ENCODE measurements at regions not wholly inside any gene's neighbourhood (a gene's known extent, or its start where the extent isn't known, plus 50 kb on each side); places are given as distances from the start of the nearest gene placed in this dataset.

DNA sequence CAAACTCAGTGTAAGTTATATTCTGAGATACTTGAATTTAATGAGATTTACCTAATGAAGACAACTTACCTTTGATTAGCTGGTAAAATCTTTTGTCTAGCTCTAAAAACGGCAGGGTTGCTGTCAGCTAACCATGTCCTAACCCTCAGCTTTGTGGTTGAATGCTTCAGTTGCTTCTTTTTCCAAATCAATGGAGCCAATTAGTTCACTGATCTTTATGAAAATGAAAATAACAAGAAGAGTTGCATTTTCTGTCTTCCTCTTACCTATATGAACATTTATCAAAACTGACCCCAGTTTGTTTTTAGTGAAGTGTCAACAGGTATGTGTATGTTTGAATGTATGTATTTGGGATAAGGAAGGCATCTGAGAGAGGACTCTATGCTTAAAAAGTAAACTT is 253.1 kb upstream of the MTPN start:
- DNase-seq (ENCODE audit: low read depth in 4 of 6, low spot score in 6 of 6) = no peak
- Histone ChIP-seq H3K4me1 (ENCODE audit: control insufficient read depth, insufficient read depth, low read length) (no peaks in the 10 kb centered on the region), H3K27ac (ENCODE audit: low read depth, low read length) (no peak overlapping the region), H3K27me3 (ENCODE audit: control insufficient read depth, insufficient read depth, low read length) (no peaks in the 10 kb centered on the region), H3K9me3 (ENCODE audit: control insufficient read depth, insufficient read depth, low read length) (no peaks in the 10 kb centered on the region), H3K36me3 (ENCODE audit: control insufficient read depth, insufficient read depth, low read length) (no peaks in the 10 kb centered on the region), H3K4me3 (ENCODE audit: low read depth, low read length) (no peak overlapping the region)
- WGBS (ENCODE audit: insufficient coverage) = no CpG with 5 or more reads among the region's 1 CpG

DNA sequence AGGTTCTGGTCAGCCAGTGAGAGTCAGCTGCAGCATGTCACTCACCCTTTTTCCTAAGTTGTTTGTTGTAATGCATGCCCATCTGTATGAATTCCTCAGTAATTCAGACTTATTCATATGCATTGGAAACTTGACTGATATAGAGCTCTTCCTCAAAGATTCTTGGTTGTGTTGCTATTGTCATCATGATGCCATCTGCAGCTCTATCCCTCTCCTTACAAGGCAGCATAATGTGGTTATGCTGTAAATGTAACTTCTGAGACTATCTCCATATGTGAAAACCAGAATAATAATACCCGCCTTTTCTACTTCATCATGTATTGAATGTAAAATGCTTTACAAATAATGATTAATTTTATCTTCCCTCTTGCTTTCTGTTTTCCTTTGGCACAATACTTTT is 252.6 kb upstream of the MTPN start:
- no peaks in the 10 kb centered on the region for H3K9me3 ChIP-seq (ENCODE audit: control insufficient read depth, insufficient read depth, low read length)
- no CpG with 5 or more reads among the region's 1 CpG for WGBS (ENCODE audit: insufficient coverage)
- no peaks in the 10 kb centered on the region for H3K27me3 ChIP-seq (ENCODE audit: control insufficient read depth, insufficient read depth, low read length)
- no peak overlapping the region for H3K27ac ChIP-seq (ENCODE audit: low read depth, low read length)
- peak in 1 of 6 donors; percentile 45 for DNase-seq (ENCODE audit: low read depth in 4 of 6, low spot score in 6 of 6)
- H3K4me3 ChIP-seq (ENCODE audit: low read depth, low read length) = no peak overlapping the region
- H3K36me3 ChIP-seq (ENCODE audit: control insufficient read depth, insufficient read depth, low read length) = no peaks in the 10 kb centered on the region
- H3K4me1 ChIP-seq (ENCODE audit: control insufficient read depth, insufficient read depth, low read length) = no peaks in the 10 kb centered on the region

GRCh38 chr7:136228171-136228570 is 251.0 kb upstream of the MTPN start:
- Histone ChIP-seq H3K4me1 (ENCODE audit: control insufficient read depth, insufficient read depth, low read length) (no peaks in the 10 kb centered on the region), H3K27ac (ENCODE audit: low read depth, low read length) (no peak overlapping the region), H3K27me3 (ENCODE audit: control insufficient read depth, insufficient read depth, low read length) (no peaks in the 10 kb centered on the region), H3K9me3 (ENCODE audit: control insufficient read depth, insufficient read depth, low read length) (no peaks in the 10 kb centered on the region), H3K4me3 (ENCODE audit: low read depth, low read length) (no peak overlapping the region), H3K36me3 (ENCODE audit: control insufficient read depth, insufficient read depth, low read length) (no peaks in the 10 kb centered on the region)
- WGBS (ENCODE audit: insufficient coverage) = 60% methylated on average over 1 of the region's 3 CpGs
- peak in 1 of 6 donors; percentile 3 for DNase-seq (ENCODE audit: low read depth in 4 of 6, low spot score in 6 of 6)

DNA sequence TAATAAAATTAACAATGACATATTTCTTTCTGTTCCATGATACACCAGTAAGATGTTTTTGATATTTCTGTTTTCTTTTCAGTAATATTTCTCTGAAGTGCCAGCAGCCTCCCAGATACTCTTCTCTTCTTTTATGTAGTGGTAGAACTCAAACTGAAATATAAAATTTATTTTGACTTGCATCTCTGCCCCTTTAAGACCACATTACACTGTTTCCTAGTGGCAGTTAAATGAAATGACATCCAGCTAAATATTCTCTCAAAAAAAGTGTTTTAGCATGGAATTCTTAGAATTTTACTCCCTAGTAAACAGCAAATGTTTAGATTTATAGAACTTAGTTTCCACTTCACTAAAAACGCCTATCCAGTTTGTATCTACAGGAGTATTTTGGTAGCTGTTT is 237.2 kb upstream of the MTPN start:
- Histone ChIP-seq H3K9me3 (ENCODE audit: control insufficient read depth, insufficient read depth, low read length) (no peaks in the 10 kb centered on the region), H3K27ac (ENCODE audit: low read depth, low read length) (no peak overlapping the region), H3K36me3 (ENCODE audit: control insufficient read depth, insufficient read depth, low read length) (no peaks in the 10 kb centered on the region), H3K27me3 (ENCODE audit: control insufficient read depth, insufficient read depth, low read length) (no peaks in the 10 kb centered on the region), H3K4me1 (ENCODE audit: control insufficient read depth, insufficient read depth, low read length) (no peaks in the 10 kb centered on the region), H3K4me3 (ENCODE audit: low read depth, low read length) (no peak overlapping the region)
- no CpG with 5 or more reads among the region's 1 CpG for whole genome bisulfite sequencing (ENCODE audit: insufficient coverage)
- no peak for DNase-seq (ENCODE audit: low read depth in 4 of 6, low spot score in 6 of 6)

DNA sequence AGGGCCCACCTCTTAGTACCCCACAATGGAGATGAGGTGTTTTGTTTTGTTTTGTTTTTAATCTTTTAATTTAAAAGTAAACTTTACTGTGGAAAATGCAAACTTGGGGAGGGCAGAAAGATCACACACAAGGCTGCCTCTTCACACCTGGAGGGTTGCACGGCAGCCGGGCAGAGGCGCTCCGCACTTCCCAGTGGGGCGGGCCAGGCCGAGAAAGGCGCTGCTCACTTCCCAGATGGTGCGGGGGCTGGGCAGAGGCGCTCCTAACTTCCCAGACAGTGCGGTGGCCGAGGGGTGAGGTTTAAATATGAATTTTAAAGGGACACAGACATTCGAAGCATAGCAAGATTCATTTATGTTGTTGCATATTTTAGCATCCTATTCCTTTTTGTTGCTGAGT is 235.9 kb upstream of the MTPN start:
- Histone ChIP-seq H3K27ac (ENCODE audit: low read depth, low read length) (no peak overlapping the region), H3K27me3 (ENCODE audit: control insufficient read depth, insufficient read depth, low read length) (no peaks in the 10 kb centered on the region), H3K4me1 (ENCODE audit: control insufficient read depth, insufficient read depth, low read length) (no peaks in the 10 kb centered on the region), H3K36me3 (ENCODE audit: control insufficient read depth, insufficient read depth, low read length) (no peaks in the 10 kb centered on the region), H3K9me3 (ENCODE audit: control insufficient read depth, insufficient read depth, low read length) (no peaks in the 10 kb centered on the region), H3K4me3 (ENCODE audit: low read depth, low read length) (no peak overlapping the region)
- no peak for DNase-seq (ENCODE audit: low read depth in 4 of 6, low spot score in 6 of 6)
- WGBS (ENCODE audit: insufficient coverage) = 96% methylated on average over 5 of the region's 12 CpGs

GRCh38 chr7:136210664-136211063 is 233.5 kb upstream of the MTPN start:
- no CpG with 5 or more reads among the region's 2 CpGs for WGBS (ENCODE audit: insufficient coverage)

GRCh38 chr7:136210079-136210478 is 232.9 kb upstream of the MTPN start:
- H3K4me3 ChIP-seq (ENCODE audit: low read depth, low read length) = no peak overlapping the region
- no peak overlapping the region for H3K27ac ChIP-seq (ENCODE audit: low read depth, low read length)
- H3K9me3 ChIP-seq (ENCODE audit: control insufficient read depth, insufficient read depth, low read length) = no peaks in the 10 kb centered on the region
- H3K4me1 ChIP-seq (ENCODE audit: control insufficient read depth, insufficient read depth, low read length) = no peaks in the 10 kb centered on the region
- H3K27me3 ChIP-seq (ENCODE audit: control insufficient read depth, insufficient read depth, low read length) = no peaks in the 10 kb centered on the region
- no peak for DNase-seq (ENCODE audit: low read depth in 4 of 6, low spot score in 6 of 6)
- H3K36me3 ChIP-seq (ENCODE audit: control insufficient read depth, insufficient read depth, low read length) = no peaks in the 10 kb centered on the region

More at GRCh38 chr7:136210664-136211063, 233.5 kb upstream of the MTPN start:
- Histone ChIP-seq H3K27ac (ENCODE audit: low read depth, low read length) (no peak overlapping the region), H3K4me1 (ENCODE audit: control insufficient read depth, insufficient read depth, low read length) (no peaks in the 10 kb centered on the region), H3K27me3 (ENCODE audit: control insufficient read depth, insufficient read depth, low read length) (no peaks in the 10 kb centered on the region), H3K4me3 (ENCODE audit: low read depth, low read length) (no peak overlapping the region), H3K36me3 (ENCODE audit: control insufficient read depth, insufficient read depth, low read length) (no peaks in the 10 kb centered on the region), H3K9me3 (ENCODE audit: control insufficient read depth, insufficient read depth, low read length) (no peaks in the 10 kb centered on the region)
- no peak for DNase-seq (ENCODE audit: low read depth in 4 of 6, low spot score in 6 of 6)

DNA sequence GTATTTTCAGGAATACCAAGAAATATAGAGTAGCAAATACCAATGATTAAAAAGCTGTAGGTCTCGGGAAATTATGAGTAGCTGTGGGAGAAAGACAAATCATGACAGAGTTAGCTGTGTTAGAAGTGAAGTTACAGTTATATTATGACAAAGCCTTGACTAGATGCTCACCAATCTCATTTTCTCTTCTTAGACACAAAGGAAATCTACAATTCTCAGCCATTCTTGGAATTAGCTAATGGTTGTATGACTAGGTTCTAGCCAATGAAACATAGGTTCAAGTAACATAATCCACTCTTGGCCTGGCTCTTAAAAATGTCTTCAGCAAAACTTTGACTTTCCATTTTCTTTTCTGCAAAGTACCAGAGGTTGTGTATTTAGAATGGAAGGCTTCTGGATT is 228.8 kb upstream of the MTPN start:
- WGBS (ENCODE audit: insufficient coverage) = no CpG with 5 or more reads among the region's 1 CpG
- H3K27ac ChIP-seq (ENCODE audit: low read depth, low read length) = no peak overlapping the region
- H3K4me1 ChIP-seq (ENCODE audit: control insufficient read depth, insufficient read depth, low read length) = no peaks in the 10 kb centered on the region
- no peak for DNase-seq (ENCODE audit: low read depth in 4 of 6, low spot score in 6 of 6)
- no peak overlapping the region for H3K4me3 ChIP-seq (ENCODE audit: low read depth, low read length)
- no peaks in the 10 kb centered on the region for H3K9me3 ChIP-seq (ENCODE audit: control insufficient read depth, insufficient read depth, low read length)
- H3K36me3 ChIP-seq (ENCODE audit: control insufficient read depth, insufficient read depth, low read length) = no peaks in the 10 kb centered on the region
- no peaks in the 10 kb centered on the region for H3K27me3 ChIP-seq (ENCODE audit: control insufficient read depth, insufficient read depth, low read length)

GRCh38 chr7:136198168-136198567 is 221.0 kb upstream of the MTPN start:
- Histone ChIP-seq H3K4me1 (ENCODE audit: control insufficient read depth, insufficient read depth, low read length) (no peaks in the 10 kb centered on the region), H3K9me3 (ENCODE audit: control insufficient read depth, insufficient read depth, low read length) (peaks cover 2% of the 10 kb centered on the region), H3K27ac (ENCODE audit: low read depth, low read length) (no peak overlapping the region), H3K36me3 (ENCODE audit: control insufficient read depth, insufficient read depth, low read length) (no peaks in the 10 kb centered on the region), H3K27me3 (ENCODE audit: control insufficient read depth, insufficient read depth, low read length) (no peaks in the 10 kb centered on the region), H3K4me3 (ENCODE audit: low read depth, low read length) (no peak overlapping the region)
- no CpG with 5 or more reads among the region's 1 CpG for WGBS (ENCODE audit: insufficient coverage)
- no peak for DNase-seq (ENCODE audit: low read depth in 4 of 6, low spot score in 6 of 6)

DNA sequence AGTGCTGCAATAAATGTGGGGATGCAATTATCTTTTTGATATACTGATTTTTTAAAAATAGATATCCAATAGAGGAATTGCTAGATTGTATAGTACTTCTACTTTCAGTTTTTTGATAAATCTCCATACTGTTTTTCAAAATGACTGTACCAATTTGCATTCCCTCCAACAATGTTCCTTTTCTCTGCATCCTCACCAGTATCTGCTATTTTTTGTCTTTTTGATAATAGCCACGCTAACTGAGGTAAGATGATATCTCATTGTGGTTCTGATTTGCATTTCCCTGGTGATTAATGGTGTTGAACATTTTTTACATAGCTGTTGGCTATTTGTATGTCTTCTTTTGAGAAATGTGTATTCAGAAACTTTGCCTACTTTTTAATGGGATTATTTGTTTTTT is 217.7 kb upstream of the MTPN start:
- no CpG with 5 or more reads among the region's 1 CpG for WGBS (ENCODE audit: insufficient coverage)
- DNase-seq (ENCODE audit: low read depth in 4 of 6, low spot score in 6 of 6) = no peak
- Histone ChIP-seq H3K9me3 (ENCODE audit: control insufficient read depth, insufficient read depth, low read length) (peaks cover 2% of the 10 kb centered on the region), H3K36me3 (ENCODE audit: control insufficient read depth, insufficient read depth, low read length) (no peaks in the 10 kb centered on the region), H3K4me1 (ENCODE audit: control insufficient read depth, insufficient read depth, low read length) (no peaks in the 10 kb centered on the region), H3K4me3 (ENCODE audit: low read depth, low read length) (no peak overlapping the region), H3K27me3 (ENCODE audit: control insufficient read depth, insufficient read depth, low read length) (no peaks in the 10 kb centered on the region), H3K27ac (ENCODE audit: low read depth, low read length) (no peak overlapping the region)
